ENCODE measurements at regions not wholly inside any gene's neighbourhood (a gene's known extent, or its start where the extent isn't known, plus 50 kb on each side); places are given as distances from the start of the nearest gene placed in this dataset.
"Not testable (repeated sequence)": the region's sequence is repeated elsewhere in the genome, so short reads cannot be mapped to it uniquely, and the experiment has no call there.

DNA sequence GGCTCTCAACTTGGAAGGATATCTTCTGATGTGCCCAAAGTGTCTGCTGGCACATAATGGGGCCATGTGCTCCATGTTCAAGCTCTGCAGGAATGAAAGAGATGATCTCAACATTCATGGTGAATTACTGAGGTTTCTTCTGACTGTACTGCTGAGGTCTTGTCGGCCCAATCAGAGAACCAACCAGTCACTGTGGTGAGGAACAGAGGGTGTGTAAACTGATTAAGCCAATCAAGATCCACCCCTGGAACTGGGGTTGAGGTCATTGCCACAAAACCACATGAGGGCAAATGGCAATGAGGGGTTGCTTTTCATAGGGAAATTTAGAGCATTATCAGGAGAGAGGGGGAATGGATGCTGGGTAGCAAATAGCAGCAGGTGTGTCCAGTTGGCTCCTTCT is 152.3 kb upstream of the RAG2 start:
- intact Hi-C loops (cut with micrococcal nuclease): no loop called here

- intact Hi-C loops (cut with micrococcal nuclease): no loop called here
Observed at GRCh38 chr11:36748836-36749235, 150.8 kb upstream of the RAG2 start.

DNA sequence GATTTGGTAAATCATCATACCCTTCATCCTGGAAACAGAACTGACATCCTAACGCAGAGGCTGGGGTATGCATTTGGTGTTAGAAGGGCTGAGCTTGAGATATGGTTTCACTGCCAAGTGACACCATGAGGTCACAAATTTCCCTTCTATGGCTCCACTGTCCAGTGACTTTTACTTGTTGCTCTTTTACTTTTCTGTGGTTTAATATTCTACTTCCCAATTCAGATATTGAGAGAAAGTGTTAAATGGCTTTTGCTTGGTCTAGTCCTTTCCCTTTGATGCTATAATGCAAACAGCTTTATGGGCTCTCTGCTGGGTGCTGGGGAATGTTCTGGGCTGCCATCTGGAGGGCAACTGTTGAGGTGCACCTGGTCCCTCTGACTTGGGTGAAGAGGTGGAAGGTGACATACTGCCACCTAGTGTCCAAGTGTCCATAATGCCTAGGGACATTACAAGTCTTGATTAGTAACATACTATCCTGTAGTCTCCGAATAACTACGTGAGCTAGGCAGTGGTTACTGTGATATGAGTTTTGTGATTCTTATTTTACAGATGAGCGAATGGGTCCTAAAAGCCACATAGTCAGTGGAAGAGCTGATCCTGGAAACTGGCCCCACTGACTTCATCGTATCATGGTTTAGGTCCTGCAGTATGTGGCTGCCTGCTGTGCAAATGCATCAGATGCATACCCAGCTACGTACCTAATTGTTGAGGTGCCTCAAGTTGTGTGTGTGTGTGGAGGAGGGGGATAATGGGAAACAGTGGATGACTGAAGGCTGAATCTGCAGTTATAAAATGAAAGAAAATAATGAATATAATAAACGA is 149.1 kb upstream of the RAG2 start:
- intact Hi-C loops (cut with micrococcal nuclease): loop anchor here (1.0 to 2.0 kb wide), 5 partner anchors 45 to 458 kb away; partner anchors contain the start of genes COMMD9 and TRAF6

GRCh38 chr11:36744375-36745168 is 146.5 kb upstream of the RAG2 start:
- intact Hi-C loops (cut with micrococcal nuclease): no loop called here

DNA sequence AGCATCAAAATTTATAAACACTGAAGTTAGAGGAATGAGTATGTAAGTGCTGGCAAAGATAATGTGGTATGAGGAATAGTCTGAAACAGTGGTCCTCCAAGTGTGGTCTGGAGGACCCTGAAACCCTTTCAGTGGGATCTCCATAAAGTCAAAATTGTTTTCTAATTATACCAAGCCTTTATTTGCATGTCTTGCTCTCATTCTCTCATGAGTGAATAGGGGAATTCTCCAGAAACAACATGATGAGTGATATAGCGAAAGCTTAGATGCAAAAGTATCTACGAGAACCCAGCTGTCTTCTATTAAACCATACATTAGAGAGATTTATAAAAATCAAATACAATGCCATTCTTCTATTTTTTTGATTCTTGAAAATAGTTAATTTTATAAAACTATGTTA is 145.0 kb upstream of the RAG2 start:
- intact Hi-C loops (cut with micrococcal nuclease): no loop called here

GRCh38 chr11:36741515-36741914 is 143.5 kb upstream of the RAG2 start:
- intact Hi-C loops (cut with micrococcal nuclease): no loop called here

DNA sequence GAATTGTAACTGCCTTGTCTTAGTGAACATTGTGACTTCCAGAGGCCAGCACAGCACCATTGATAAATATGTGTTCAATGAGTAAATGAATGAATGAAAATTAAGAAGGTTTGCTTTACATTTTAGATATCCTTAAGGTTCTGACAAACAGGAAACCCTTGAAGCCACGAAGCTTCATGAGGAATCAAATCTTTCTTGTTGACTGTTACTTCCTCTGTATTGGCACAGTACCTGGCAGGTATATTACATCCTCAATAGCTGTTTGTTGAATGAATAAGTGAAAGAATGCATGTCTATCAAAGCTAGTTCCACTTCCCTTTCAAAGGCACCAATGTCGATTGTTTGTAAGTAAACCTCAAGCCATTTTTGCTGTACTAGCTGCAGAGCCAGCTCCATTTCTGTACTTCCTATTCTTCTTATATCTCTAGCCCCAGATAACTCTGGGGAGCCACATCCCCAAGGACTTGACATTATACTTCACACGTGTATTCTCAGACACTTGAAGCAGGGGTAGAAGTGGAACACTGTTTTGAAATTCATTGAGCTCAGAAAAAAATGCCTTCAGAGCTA is 140.3 kb upstream of the RAG2 start:
- intact Hi-C loops (cut with micrococcal nuclease): no loop called here

DNA sequence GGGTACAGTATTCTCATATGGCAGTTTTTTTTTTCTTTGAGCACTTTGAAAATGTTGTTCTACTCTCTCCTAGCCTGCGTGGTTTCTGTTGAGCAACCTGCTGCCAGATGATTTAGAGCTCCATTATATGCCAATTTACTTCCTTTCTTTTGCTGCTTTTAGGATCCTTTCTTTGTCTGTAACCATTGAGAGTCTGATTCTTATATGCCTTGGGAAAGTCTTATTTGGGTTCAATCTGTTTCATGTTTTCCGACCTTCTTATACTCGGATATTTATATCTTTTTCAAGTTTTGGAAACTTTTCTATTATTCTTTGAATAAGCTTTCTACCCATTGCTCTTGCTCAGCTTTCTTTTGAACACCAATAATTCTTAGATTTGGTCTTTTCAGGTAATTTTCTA is 138.1 kb upstream of the RAG2 start:
- intact Hi-C loops (cut with micrococcal nuclease): no loop called here

DNA sequence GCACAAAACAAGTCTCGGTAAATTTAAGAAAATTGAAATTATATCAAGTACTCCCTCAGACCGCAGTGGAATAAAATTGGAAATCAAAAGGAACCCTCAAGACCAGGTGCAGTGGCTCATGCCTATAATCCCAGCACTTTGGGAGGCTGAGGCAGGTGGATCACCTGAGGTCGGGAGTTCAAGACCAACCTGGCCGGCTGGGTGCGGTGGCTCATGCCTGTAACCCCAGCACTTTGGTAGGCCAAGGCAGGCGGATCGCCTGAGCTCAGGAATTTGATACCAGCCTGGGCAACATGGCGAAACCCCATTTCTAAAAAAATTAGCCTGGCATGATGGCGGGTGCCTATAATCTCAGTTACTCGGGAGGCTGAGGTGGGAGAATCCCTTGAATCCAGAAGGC is 135.7 kb upstream of the RAG2 start:
- intact Hi-C loops (cut with micrococcal nuclease): not testable (repeated sequence)

GRCh38 chr11:36730761-36731160 is 132.7 kb upstream of the RAG2 start:
- intact Hi-C loops (cut with micrococcal nuclease): no loop called here

- intact Hi-C loops (cut with micrococcal nuclease): no loop called here
Observed at GRCh38 chr11:36729825-36730224, 131.8 kb upstream of the RAG2 start.

GRCh38 chr11:36726420-36726819 is 128.4 kb upstream of the RAG2 start:
- intact Hi-C loops (cut with micrococcal nuclease): no loop called here

GRCh38 chr11:36724742-36725385 is 126.8 kb upstream of the RAG2 start:
- intact Hi-C loops (cut with micrococcal nuclease): no loop called here

DNA sequence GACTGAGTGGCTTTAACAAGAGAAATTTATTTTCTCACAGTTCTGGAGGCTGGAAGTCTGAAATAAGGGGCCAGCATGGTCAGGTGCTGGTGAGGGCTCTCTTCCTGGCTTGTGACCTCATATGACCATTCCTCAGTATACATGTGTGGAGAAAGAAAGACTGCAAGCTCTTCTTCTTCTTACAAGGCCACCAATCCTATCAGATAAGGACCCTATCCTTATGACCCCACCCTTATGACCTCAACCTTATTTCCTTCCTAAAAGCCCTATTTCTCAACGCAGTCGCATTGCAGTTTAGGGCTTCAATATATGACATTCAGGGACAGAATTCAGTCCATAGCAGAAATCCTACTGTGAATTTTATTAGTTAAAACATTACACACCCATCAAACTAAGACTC is 124.4 kb upstream of the RAG2 start:
- intact Hi-C loops (cut with micrococcal nuclease): no loop called here

GRCh38 chr11:36719358-36720107 is 121.5 kb upstream of the RAG2 start:
- intact Hi-C loops (cut with micrococcal nuclease): no loop called here

GRCh38 chr11:36718451-36718850 is 120.4 kb upstream of the RAG2 start:
- intact Hi-C loops (cut with micrococcal nuclease): no loop called here

DNA sequence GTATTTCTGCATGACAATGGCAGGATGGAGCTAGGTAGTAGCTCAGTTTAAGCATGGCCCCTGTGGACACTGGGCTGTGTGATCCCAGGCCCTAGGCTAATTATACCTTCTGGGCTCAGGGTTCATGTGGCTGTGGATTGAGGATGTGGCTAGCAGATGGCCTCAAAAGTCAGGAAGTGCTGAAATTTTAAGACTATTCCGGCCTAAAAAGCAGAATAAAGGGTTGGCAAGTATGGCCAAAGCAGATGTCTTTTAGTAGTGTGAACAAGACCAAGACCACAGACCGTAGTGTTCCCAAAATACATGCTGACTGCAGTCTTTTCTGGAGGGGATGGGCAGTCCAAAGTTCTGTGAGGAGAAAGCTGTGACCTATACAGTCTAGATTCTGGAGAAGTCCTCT is 115.7 kb upstream of the RAG2 start:
- intact Hi-C loops (cut with micrococcal nuclease): no loop called here

GRCh38 chr11:36711104-36711825 is 113.2 kb upstream of the RAG2 start:
- intact Hi-C loops (cut with micrococcal nuclease): no loop called here

Data from T-helper 2 cell treated with Interferon-gamma antibody and Interleukin-4, amounts not matched to agents 100 ng/mL and 5 ng/mL, for 36 hours (primary cell).